HEK293 (cell line): ENCODE measurements at regions not wholly inside any gene's neighbourhood (a gene's known extent, or its start where the extent isn't known, plus 50 kb on each side); places are given as distances from the start of the nearest gene placed in this dataset.

Experiments
- CTCF ChIP-seq: fragments of 450-650 bp; formaldehyde crosslinking; IDR thresholded peaks from 2 replicates; pipeline ENCODE4 v1.5.1; 2016; ENCODE audit warnings: missing biosample characterization, missing genetic modification characterization
- HOXA7 ChIP-seq: sonication (generic); formaldehyde crosslinking; IDR thresholded peaks from 2 replicates; pipeline ENCODE4 v1.8.1; 2022; ENCODE audit warnings: missing genetic modification reagents, borderline replicate concordance
- ZNF426 ChIP-seq: fragments of 450-650 bp; formaldehyde crosslinking; IDR thresholded peaks from 2 replicates; pipeline ENCODE4 v1.5.1; 2017; ENCODE audit warnings: missing biosample characterization, missing genetic modification characterization, mild to moderate bottlenecking, inconsistent platforms, moderate library complexity
- ZNF549 ChIP-seq: fragments of 450-650 bp; IDR thresholded peaks from 2 replicates; pipeline ENCODE4 v1.5.1; 2018; ENCODE audit warnings: missing biosample characterization, missing genetic modification characterization, mild to moderate bottlenecking, inconsistent platforms, moderate library complexity

DNA sequence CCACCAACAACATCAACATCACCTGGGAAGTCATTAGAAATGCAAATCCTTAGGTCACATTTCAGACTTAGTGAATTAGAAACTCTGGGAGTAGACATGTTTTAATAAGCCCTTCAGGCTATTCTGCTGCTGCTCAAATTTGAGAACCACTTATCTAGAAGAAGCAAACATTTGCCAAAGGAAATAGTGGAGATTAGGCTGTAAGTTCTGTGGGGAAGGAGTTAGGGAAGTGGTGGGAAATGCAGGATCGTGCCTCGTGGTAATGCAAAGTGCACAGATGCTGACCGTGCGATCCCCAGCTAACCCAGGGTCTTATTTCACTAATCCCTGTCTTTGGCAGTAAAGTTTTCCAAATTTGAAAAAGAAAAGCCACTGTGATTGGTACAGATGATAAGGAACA lies 328.5 kb downstream of the EPM2A start:
- TF ChIP-seq CTCF (tag by site-specific recombination) (no peak), ZNF549 (tag by site-specific recombination) (no peak), HOXA7 (CRISPR knock-in tag) (no peak), ZNF426 (no peak)
